Kidney (tissue), 13 donors: ENCODE measurements at regions not wholly inside any gene's neighbourhood (a gene's known extent, or its start where the extent isn't known, plus 50 kb on each side); places are given as distances from the start of the nearest gene placed in this dataset.

Experiments used
- DNase-seq, 5 donors: peaks; one replicate each; pipeline ENCODE4 v3.0.0-alpha.2; 2013 to 2020
- FAIRE-seq: peaks from 2 replicates; lab custom pipeline; 2012; peaks lifted over from hg19 to GRCh38; lab: Jason Lieb, UNC
- H3K27ac ChIP-seq, 2 donors: one replicate each; pipeline ENCODE4 v1.7.0; 2013; ENCODE audit warnings: low read depth in 2 of 2, low read length in 2 of 2, inconsistent platforms in 1 of 2
- H3K27me3 ChIP-seq: one replicate; pipeline ENCODE4 v1.7.1; 2013; ENCODE audit warnings: low read length, inconsistent platforms; ENCODE audit not compliant: control insufficient read depth, insufficient read depth
- H3K36me3 ChIP-seq, 3 donors: one replicate each; pipeline versions ENCODE4 v1.7.0 to v1.7.1; 2013; ENCODE audit warnings: low read length in 3 of 3, control low read depth in 1 of 3, inconsistent platforms in 1 of 3; ENCODE audit not compliant: insufficient read depth in 3 of 3, control insufficient read depth in 2 of 3
- H3K4me1 ChIP-seq, 3 donors: one replicate each; pipeline versions ENCODE4 v1.7.0 to v1.7.1; 2013; ENCODE audit warnings: low read length in 3 of 3, inconsistent platforms in 1 of 3, low read depth in 1 of 3; ENCODE audit not compliant: control insufficient read depth in 2 of 3, insufficient read depth in 2 of 3
- H3K4me3 ChIP-seq, 3 donors: one replicate each; pipeline versions ENCODE4 v1.7.0 to v1.8.1; 2013; ENCODE audit warnings: low read length in 3 of 3, control low read depth in 1 of 3, inconsistent platforms in 1 of 3
- H3K9ac ChIP-seq, 3 donors: one replicate each; pipeline versions ENCODE4 v1.7.0 to v1.7.1; 2013; ENCODE audit warnings: low read length in 3 of 3, control low read depth in 1 of 3, inconsistent platforms in 1 of 3
- H3K9me3 ChIP-seq, 3 donors: one replicate each; pipeline versions ENCODE4 v1.7.0 to v1.7.1; 2013; ENCODE audit warnings: low read length in 3 of 3, control low read depth in 1 of 3, inconsistent platforms in 1 of 3; ENCODE audit not compliant: control insufficient read depth in 2 of 3, insufficient read depth in 1 of 3
- CTCF ChIP-seq: IDR thresholded peaks from 3 replicates; pipeline ENCODE4 v1.5.1; 2012; ENCODE audit warnings: mild to moderate bottlenecking, moderate library complexity, borderline replicate concordance; ENCODE audit not compliant: insufficient read depth; ENCODE audit errors: extremely low read depth
- intact Hi-C: fragments of 100-400 bp; cut with DNase I; formaldehyde crosslinking; loops from one replicate; pipeline ENCODE4 v1.11.1; 2022
- donor health status: control.
- donor health status: control.
- donor health status: control.
- donor health status: control.
- donor health status: control.
- donor health status: DM: yes; HTN: yes; CAD: no.
- donor health status: Normal renal cell carcinoma (clear cell type).

GRCh38 chr2:109689973-109690372, 75.8 kb downstream of the SOWAHC start:
- no peaks in the 10 kb centered on the region for H3K9me3 ChIP-seq
- no peaks in the 10 kb centered on the region for H3K27me3 ChIP-seq
- peak overlapping the region; percentile 19 to 78 for H3K27ac ChIP-seq
- TF ChIP-seq CTCF, result no peak
- intact Hi-C loops, result no loop called here
- FAIRE-seq, result no peak
- H3K9ac ChIP-seq, result no peak overlapping the region
- no peaks in the 10 kb centered on the region for H3K36me3 ChIP-seq
- peaks cover 0 to 24% (median 13%) of the 10 kb centered on the region in 3 donors for H3K4me1 ChIP-seq
- DNase-seq, result peak in 1 of 5 donors; percentile 18
- no peak overlapping the region for H3K4me3 ChIP-seq

GRCh38 chr2:109690457-109690821, 76.3 kb downstream of the SOWAHC start:
- DNase-seq, result peak in 1 of 5 donors; percentile 34
- Histone ChIP-seq H3K4me1 (peaks cover 0 to 24% (median 13%) of the 10 kb centered on the region in 3 donors), H3K36me3 (no peaks in the 10 kb centered on the region), H3K27me3 (no peaks in the 10 kb centered on the region), H3K9me3 (no peaks in the 10 kb centered on the region), H3K9ac (no peak overlapping the region), H3K27ac (peak overlapping the region; percentile 19 to 78), H3K4me3 (no peak overlapping the region)
- FAIRE-seq, result no peak
- intact Hi-C loops, result no loop called here
- TF ChIP-seq CTCF, result no peak

GRCh38 chr2:109690822-109691541, 76.8 kb downstream of the SOWAHC start:
- DNase-seq (peak in 3 of 5 donors; percentile 47 to 62 (median 53)), FAIRE-seq (no peak)
- no peaks in the 10 kb centered on the region for H3K9me3 ChIP-seq
- intact Hi-C loops, result no loop called here
- no peak overlapping the region for H3K4me3 ChIP-seq
- H3K27me3 ChIP-seq, result no peaks in the 10 kb centered on the region
- peak overlapping the region in 2 of 3 donors; percentile 1 to 9 for H3K9ac ChIP-seq
- no peaks in the 10 kb centered on the region for H3K36me3 ChIP-seq
- peak overlapping the region; percentile 19 to 91 for H3K27ac ChIP-seq
- TF ChIP-seq CTCF, result no peak
- H3K4me1 ChIP-seq, result peaks cover 0 to 24% (median 13%) of the 10 kb centered on the region in 3 donors
